Stomach (tissue), 4 donors: ENCODE measurements at regions not wholly inside any gene's neighbourhood (a gene's known extent, or its start where the extent isn't known, plus 50 kb on each side); places are given as distances from the start of the nearest gene placed in this dataset.

Experiments used
- CTCF ChIP-seq, 7 experiments: fragments of 450-650 bp in 4 of 7; fragments of 200-600 bp in 3 of 7; sonication (generic) in 3 of 7; IDR thresholded peaks; one replicate each; pipeline ENCODE4 v1.5.1; 2016 to 2019; ENCODE audit warnings: antibody characterized with exemption in 7 of 7, control low read depth in 2 of 7, mild to moderate bottlenecking in 1 of 7
- EP300 ChIP-seq: sonication (generic); formaldehyde crosslinking; IDR thresholded peaks from one replicate; pipeline ENCODE4 v1.6.1; 2017; ENCODE audit warnings: antibody characterized with exemption
- POLR2A ChIP-seq, 4 donors: fragments of 450-650 bp; IDR thresholded peaks; one replicate each; pipeline ENCODE4 v1.6.1; 2016; ENCODE audit warnings: antibody characterized with exemption in 4 of 4, control low read depth in 2 of 4, mild to moderate bottlenecking in 1 of 4, moderate library complexity in 1 of 4

GRCh38 chr2:12277241-12278034, 439.3 kb upstream of the TRIB2 start:
- TF ChIP-seq POLR2A (IDR thresholded peaks at IDR 0.05) (no peak), CTCF (IDR thresholded peaks at IDR 0.05) (no peak), EP300 (no peak)
